ENCODE measurements at regions not wholly inside any gene's neighbourhood (a gene's known extent, or its start where the extent isn't known, plus 50 kb on each side); places are given as distances from the start of the nearest gene placed in this dataset.

- no peaks in the 10 kb centered on the region for H3K9me3 ChIP-seq
- TF ChIP-seq POLR2A (IDR thresholded peaks at IDR 0.05) (no peak), POLR2AphosphoS5 (IDR thresholded peaks at IDR 0.05) (no peak), CTCF (IDR thresholded peaks at IDR 0.05) (no peak)
These were observed 263.8 kb downstream of the C6orf118 start for GRCh38 chr6:165045631-165046030.

GRCh38 chr6:165042912-165043311 lies 266.5 kb downstream of the C6orf118 start:
- no peak for DNase-seq (ENCODE audit: low spot score)
- intact Hi-C loops (cut with DNase I): no loop called here
- H3K27me3 ChIP-seq (replicated peaks; ENCODE audit: insufficient read depth): no peaks in the 10 kb centered on the region
- no peak overlapping the region for H3K27ac ChIP-seq
- no peaks in the 10 kb centered on the region for H3K9me3 ChIP-seq
- TF ChIP-seq POLR2A (IDR thresholded peaks at IDR 0.05) (no peak), CTCF (IDR thresholded peaks at IDR 0.05) (no peak), POLR2AphosphoS5 (IDR thresholded peaks at IDR 0.05) (no peak)
- 96% methylated on average over 2 of the region's 2 CpGs for WGBS
- no peak overlapping the region for H3K4me3 ChIP-seq
- no peaks in the 10 kb centered on the region for H3K4me1 ChIP-seq (replicated peaks)
- H3K36me3 ChIP-seq: no peaks in the 10 kb centered on the region

More at GRCh38 chr6:165045631-165046030, 263.8 kb downstream of the C6orf118 start:
- H3K27ac ChIP-seq: no peak overlapping the region
- intact Hi-C loops (cut with DNase I): no loop called here
- H3K4me1 ChIP-seq (replicated peaks): no peaks in the 10 kb centered on the region
- 54% methylated on average over 2 of the region's 2 CpGs for WGBS
- no peak for DNase-seq (ENCODE audit: low spot score)
- H3K4me3 ChIP-seq: no peak overlapping the region
- H3K27me3 ChIP-seq (replicated peaks; ENCODE audit: insufficient read depth): no peaks in the 10 kb centered on the region
- H3K36me3 ChIP-seq: no peaks in the 10 kb centered on the region

GRCh38 chr6:165040440-165040839 lies 269.0 kb downstream of the C6orf118 start:
- H3K9me3 ChIP-seq: no peaks in the 10 kb centered on the region
- no peaks in the 10 kb centered on the region for H3K27me3 ChIP-seq (replicated peaks; ENCODE audit: insufficient read depth)
- no peak overlapping the region for H3K27ac ChIP-seq
- H3K4me1 ChIP-seq (replicated peaks): no peaks in the 10 kb centered on the region
- no peaks in the 10 kb centered on the region for H3K36me3 ChIP-seq
- 77% methylated on average over 1 of the region's 1 CpG for WGBS
- DNase-seq (ENCODE audit: low spot score): no peak
- intact Hi-C loops (cut with DNase I): no loop called here
- H3K4me3 ChIP-seq: no peak overlapping the region
- TF ChIP-seq CTCF (IDR thresholded peaks at IDR 0.05): no peak
- TF ChIP-seq POLR2AphosphoS5 (IDR thresholded peaks at IDR 0.05): no peak
- no peak for TF ChIP-seq POLR2A (IDR thresholded peaks at IDR 0.05)

GRCh38 chr6:165034271-165034741 lies 275.1 kb downstream of the C6orf118 start:
- no peak for TF ChIP-seq POLR2AphosphoS5 (IDR thresholded peaks at IDR 0.05)
- no peak for TF ChIP-seq CTCF (IDR thresholded peaks at IDR 0.05)
- TF ChIP-seq POLR2A (IDR thresholded peaks at IDR 0.05): no peak
- DNase-seq (ENCODE audit: low spot score): no peak
- no peaks in the 10 kb centered on the region for H3K4me1 ChIP-seq (replicated peaks)
- no peaks in the 10 kb centered on the region for H3K9me3 ChIP-seq
- WGBS: 69% methylated on average over 4 of the region's 4 CpGs
- intact Hi-C loops (cut with DNase I): no loop called here
- no peak overlapping the region for H3K4me3 ChIP-seq
- H3K27ac ChIP-seq: no peak overlapping the region
- H3K36me3 ChIP-seq: no peaks in the 10 kb centered on the region
- H3K27me3 ChIP-seq (replicated peaks; ENCODE audit: insufficient read depth): no peaks in the 10 kb centered on the region

- DNase-seq (ENCODE audit: low spot score): no peak
- H3K4me3 ChIP-seq: no peak overlapping the region
These were observed 277.9 kb downstream of the C6orf118 start for GRCh38 chr6:165031502-165031901.

More at GRCh38 chr6:165031502-165031901, 277.9 kb downstream of the C6orf118 start:
- intact Hi-C loops (cut with DNase I): no loop called here
- Histone ChIP-seq H3K9me3 (no peaks in the 10 kb centered on the region), H3K27me3 (replicated peaks; ENCODE audit: insufficient read depth) (no peaks in the 10 kb centered on the region), H3K36me3 (no peaks in the 10 kb centered on the region), H3K4me1 (replicated peaks) (no peaks in the 10 kb centered on the region), H3K27ac (no peak overlapping the region)
- WGBS: 54% methylated on average over 7 of the region's 7 CpGs
- TF ChIP-seq POLR2AphosphoS5 (IDR thresholded peaks at IDR 0.05) (no peak), POLR2A (IDR thresholded peaks at IDR 0.05) (no peak), CTCF (IDR thresholded peaks at IDR 0.05) (no peak)
